Naive thymus-derived CD8-positive, alpha-beta T cell (primary cell): ENCODE measurements at regions not wholly inside any gene's neighbourhood (a gene's known extent, or its start where the extent isn't known, plus 50 kb on each side); places are given as distances from the start of the nearest gene placed in this dataset.
A peak's percentile ranks its signal among the peaks of the same experiment; 100 is the strongest.
"Not testable (repeated sequence)": the region's sequence is repeated elsewhere in the genome, so short reads cannot be mapped to it uniquely, and the experiment has no call there.

Experiments
- ATAC-seq, 2 donors: fragments of 150-1000 bp; cut with Tn5 transposase in 1 of 2; sonication (Bioruptor Pico), chemical (Tn5 transposase) in 1 of 2; 1 replicate in 1 of 2; 2 replicates in 1 of 2; pipeline ENCODE4 v1.10.0; 2021; ENCODE audit warnings: mild to moderate bottlenecking in 2 of 2, moderate library complexity in 2 of 2
- POLR2A ChIA-PET: fragments of 350-600 bp; sonication (Branson Sonifier 250); formaldehyde crosslinking; loops from one replicate; lab custom pipeline; 2021; ENCODE audit warnings: antibody characterized with exemption; lab: Charles Lee
- DNase-seq, 10 donors: peaks; one replicate each; pipeline versions ENCODE4 v3.0.0 to v3.0.0-alpha.2; 2020 to 2022
- H3K27ac Mint-ChIP-seq, 10 donors: one replicate each; pipeline ENCODE4 v1.8.0; 2020 to 2022; ENCODE audit warnings: mild to moderate bottlenecking in 10 of 10, mixed read lengths in 10 of 10, moderate library complexity in 4 of 10, inconsistent platforms in 1 of 10
- H3K27me3 Mint-ChIP-seq, 5 donors: one replicate each; pipeline ENCODE4 v1.8.0; 2021 to 2022; ENCODE audit warnings: mixed read lengths in 5 of 5
- H3K36me3 Mint-ChIP-seq, 3 donors: one replicate each; pipeline ENCODE4 v1.8.0; 2020 to 2022; ENCODE audit warnings: mixed read lengths in 3 of 3, mild to moderate bottlenecking in 2 of 3, inconsistent platforms in 1 of 3
- H3K4me1 Mint-ChIP-seq, 4 donors: one replicate each; pipeline ENCODE4 v1.8.0; 2021 to 2022; ENCODE audit warnings: mixed read lengths in 4 of 4
- H3K4me3 Mint-ChIP-seq, 10 donors: one replicate each; pipeline ENCODE4 v1.8.0; 2020 to 2022; ENCODE audit warnings: mild to moderate bottlenecking in 10 of 10, mixed read lengths in 10 of 10, moderate library complexity in 6 of 10, inconsistent platforms in 1 of 10
- H3K9me3 Mint-ChIP-seq, 9 donors: one replicate each; pipeline ENCODE4 v1.8.0; 2020 to 2022; ENCODE audit warnings: mixed read lengths in 9 of 9, mild to moderate bottlenecking in 3 of 9, inconsistent platforms in 1 of 9, moderate library complexity in 1 of 9

- DNase-seq, H3K4me1 Mint-ChIP-seq, H3K27ac Mint-ChIP-seq, POLR2A ChIA-PET, ATAC-seq, H3K36me3 Mint-ChIP-seq: not testable (repeated sequence)
- Mint-ChIP-seq H3K4me3 (peak overlapping the region in 1 of 10 donors; percentile 5), H3K9me3 (peaks cover 3 to 10% (median 6%) of the 10 kb centered on the region in 9 donors), H3K27me3 (peaks cover 4 to 20% (median 14%) of the 10 kb centered on the region in 5 donors)
Measured at GRCh38 chr18:35897481-35897880, 75.0 kb upstream of the RMP24 start.

- H3K4me1 Mint-ChIP-seq: no peaks in the 10 kb centered on the region
- DNase-seq (no peak), ATAC-seq (no peak)
- POLR2A ChIA-PET: no interaction called here
- H3K27ac Mint-ChIP-seq: no peak overlapping the region
- H3K9me3 Mint-ChIP-seq: peaks cover 0 to 4% (median 0%) of the 10 kb centered on the region in 9 donors
- no peak overlapping the region for H3K4me3 Mint-ChIP-seq
- peaks cover 0 to 11% (median 2%) of the 10 kb centered on the region in 5 donors for H3K27me3 Mint-ChIP-seq
- H3K36me3 Mint-ChIP-seq: no peaks in the 10 kb centered on the region
Measured at GRCh38 chr18:35904389-35905037, 68.0 kb upstream of the RMP24 start.

- POLR2A ChIA-PET: no interaction called here
- Mint-ChIP-seq H3K4me1 (no peaks in the 10 kb centered on the region), H3K9me3 (peaks cover 0 to 4% (median 0%) of the 10 kb centered on the region in 9 donors)
Measured at GRCh38 chr18:35905436-35905835, 67.0 kb upstream of the RMP24 start.

GRCh38 chr18:35906291-35906690, 66.2 kb upstream of the RMP24 start:
- H3K27ac Mint-ChIP-seq, H3K36me3 Mint-ChIP-seq, H3K4me1 Mint-ChIP-seq, DNase-seq, H3K9me3 Mint-ChIP-seq, POLR2A ChIA-PET, H3K4me3 Mint-ChIP-seq, H3K27me3 Mint-ChIP-seq, ATAC-seq: not testable (repeated sequence)

More at GRCh38 chr18:35905436-35905835, 67.0 kb upstream of the RMP24 start:
- no peak for DNase-seq
- Mint-ChIP-seq H3K27ac (no peak overlapping the region), H3K27me3 (peaks cover 0 to 9% (median 2%) of the 10 kb centered on the region in 5 donors), H3K4me3 (no peak overlapping the region), H3K36me3 (no peaks in the 10 kb centered on the region)
- no peak for ATAC-seq

DNA sequence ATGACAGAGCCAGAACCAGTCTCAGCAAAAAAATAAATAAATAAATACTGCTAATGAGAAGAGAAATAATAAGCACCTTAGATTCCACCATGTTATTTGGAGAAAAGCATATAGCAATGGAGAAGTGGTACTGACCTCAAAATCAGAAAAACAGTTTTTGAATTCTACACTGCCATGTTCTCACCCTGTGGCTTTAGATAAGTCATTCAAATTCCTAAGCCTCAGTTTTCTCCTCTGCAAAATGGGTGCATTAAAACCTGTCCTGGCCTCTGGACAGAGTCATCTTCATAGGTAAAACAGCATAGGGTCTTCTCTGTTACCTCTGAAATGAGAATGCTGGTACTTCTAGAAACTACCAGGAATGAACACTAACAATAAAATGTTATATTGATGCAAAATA, 62.2 kb upstream of the RMP24 start:
- H3K4me3 Mint-ChIP-seq: no peak overlapping the region
- POLR2A ChIA-PET: no interaction called here
- H3K36me3 Mint-ChIP-seq: no peaks in the 10 kb centered on the region
- peaks cover 0 to 4% (median 0%) of the 10 kb centered on the region in 4 donors for H3K4me1 Mint-ChIP-seq
- H3K27me3 Mint-ChIP-seq: peaks cover 6 to 27% (median 7%) of the 10 kb centered on the region in 5 donors
- ATAC-seq (no peak), DNase-seq (no peak)
- H3K27ac Mint-ChIP-seq: no peak overlapping the region
- no peaks in the 10 kb centered on the region for H3K9me3 Mint-ChIP-seq

DNA sequence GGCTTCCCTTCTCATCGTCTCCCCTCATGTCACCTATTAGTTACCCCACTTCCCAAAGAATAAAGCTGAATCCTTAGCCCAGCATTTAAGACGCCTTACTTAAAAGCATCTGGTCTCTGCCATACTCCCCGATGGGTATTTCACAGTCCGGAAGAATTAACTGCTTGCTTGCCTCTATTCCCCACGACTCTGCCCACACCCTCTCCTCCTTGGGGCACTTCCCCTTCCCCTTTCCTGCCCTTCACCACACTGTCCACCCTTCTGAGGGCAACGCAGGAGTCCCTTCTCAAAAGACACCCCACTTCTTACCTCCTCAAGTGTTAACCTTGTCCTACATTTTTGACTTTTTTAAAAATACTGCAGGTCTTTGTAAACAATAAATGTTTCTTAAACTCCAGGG, 60.1 kb upstream of the RMP24 start:
- ATAC-seq (no peak), DNase-seq (no peak)
- H3K4me1 Mint-ChIP-seq: peaks cover 0 to 4% (median 0%) of the 10 kb centered on the region in 4 donors
- POLR2A ChIA-PET: no interaction called here
- H3K4me3 Mint-ChIP-seq: no peak overlapping the region
- peaks cover 6 to 27% (median 10%) of the 10 kb centered on the region in 5 donors for H3K27me3 Mint-ChIP-seq
- no peaks in the 10 kb centered on the region for H3K36me3 Mint-ChIP-seq
- H3K27ac Mint-ChIP-seq: peak overlapping the region in 1 of 10 donors; percentile 29
- H3K9me3 Mint-ChIP-seq: no peaks in the 10 kb centered on the region

GRCh38 chr18:35915056-35915455, 57.4 kb upstream of the RMP24 start:
- POLR2A ChIA-PET: no interaction called here
- Mint-ChIP-seq H3K36me3 (no peaks in the 10 kb centered on the region), H3K4me1 (peaks cover 0 to 4% (median 0%) of the 10 kb centered on the region in 4 donors), H3K9me3 (no peaks in the 10 kb centered on the region), H3K27me3 (peaks cover 6 to 18% (median 10%) of the 10 kb centered on the region in 5 donors), H3K4me3 (no peak overlapping the region), H3K27ac (no peak overlapping the region)
- ATAC-seq (no peak), DNase-seq (no peak)

DNA sequence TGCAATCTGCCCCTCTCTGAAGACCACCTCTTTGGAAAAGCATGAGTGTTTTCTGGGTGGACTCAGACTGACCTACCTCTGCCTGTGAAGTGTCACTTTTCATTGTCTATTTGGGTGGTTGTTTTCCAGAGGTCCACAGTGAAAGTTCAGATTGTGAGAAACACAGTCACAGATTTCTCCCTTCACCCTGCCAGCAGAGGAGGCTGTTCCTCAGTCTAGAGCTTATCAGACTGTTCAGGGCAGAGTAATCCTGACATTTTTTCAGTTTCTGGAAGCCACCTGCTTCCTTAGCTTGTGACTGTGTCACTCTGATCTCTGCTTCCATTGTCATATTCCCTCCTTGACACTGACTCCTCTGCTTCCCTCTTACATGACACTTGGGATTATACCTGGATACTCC, 55.4 kb upstream of the RMP24 start:
- Mint-ChIP-seq H3K4me1 (peaks cover 0 to 4% (median 0%) of the 10 kb centered on the region in 4 donors), H3K9me3 (no peaks in the 10 kb centered on the region), H3K27me3 (peaks cover 6 to 18% (median 11%) of the 10 kb centered on the region in 5 donors), H3K27ac (no peak overlapping the region), H3K36me3 (no peaks in the 10 kb centered on the region), H3K4me3 (no peak overlapping the region)
- ATAC-seq (no peak), DNase-seq (no peak)
- POLR2A ChIA-PET: no interaction called here

DNA sequence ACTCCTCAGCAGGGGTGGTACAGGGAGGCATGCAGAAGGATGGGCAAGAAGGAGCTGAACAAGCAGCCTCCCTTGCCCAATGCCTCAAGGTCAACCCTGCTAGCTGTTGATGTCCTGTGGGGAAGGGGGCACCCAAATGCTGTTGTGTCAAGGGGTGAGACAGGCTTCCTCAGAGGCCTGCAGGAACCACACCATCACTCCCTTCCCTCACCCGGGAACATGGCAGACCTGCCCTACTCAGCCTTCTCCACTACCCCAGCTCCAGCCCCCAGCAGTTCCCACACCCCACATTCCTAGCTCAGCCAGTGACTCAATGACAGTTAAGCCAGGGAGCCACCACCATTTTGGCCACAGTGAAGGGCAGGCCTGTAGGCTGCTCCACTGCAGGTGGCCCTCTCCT, 53.9 kb upstream of the RMP24 start:
- H3K9me3 Mint-ChIP-seq: no peaks in the 10 kb centered on the region
- ATAC-seq: no peak
- H3K4me3 Mint-ChIP-seq: no peak overlapping the region
- peaks cover 6 to 16% (median 8%) of the 10 kb centered on the region in 5 donors for H3K27me3 Mint-ChIP-seq
- no peak overlapping the region for H3K27ac Mint-ChIP-seq
- no peak for DNase-seq
- H3K36me3 Mint-ChIP-seq: no peaks in the 10 kb centered on the region
- no peaks in the 10 kb centered on the region for H3K4me1 Mint-ChIP-seq
- POLR2A ChIA-PET: no interaction called here

GRCh38 chr18:35919179-35919578, 53.3 kb upstream of the RMP24 start:
- ATAC-seq (no peak), DNase-seq (no peak)
- Mint-ChIP-seq H3K4me3 (no peak overlapping the region), H3K27ac (no peak overlapping the region), H3K9me3 (no peaks in the 10 kb centered on the region), H3K4me1 (no peaks in the 10 kb centered on the region), H3K27me3 (peaks cover 5 to 14% (median 7%) of the 10 kb centered on the region in 5 donors), H3K36me3 (no peaks in the 10 kb centered on the region)
- POLR2A ChIA-PET: no interaction called here

DNA sequence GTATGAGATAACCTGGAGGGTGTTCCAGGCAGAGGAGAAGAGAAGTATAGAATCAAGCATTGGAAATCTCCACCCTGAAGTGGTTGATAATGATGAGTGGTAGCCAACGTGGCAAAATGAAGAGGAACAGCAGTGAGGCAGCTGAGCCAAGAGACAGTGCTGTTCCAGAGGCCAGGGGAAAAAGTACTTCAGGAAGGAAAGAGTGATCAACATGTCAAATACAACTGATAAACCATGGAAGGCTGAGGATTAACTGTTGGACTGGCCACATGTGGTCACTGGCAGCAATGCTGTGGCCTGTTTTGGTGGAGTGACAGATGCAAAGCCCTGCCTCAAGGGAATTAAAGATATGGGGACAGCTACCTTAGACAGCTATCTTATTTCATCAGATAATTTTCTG, 51.9 kb upstream of the RMP24 start:
- Mint-ChIP-seq H3K27ac (no peak overlapping the region), H3K36me3 (no peaks in the 10 kb centered on the region), H3K4me3 (no peak overlapping the region), H3K27me3 (peaks cover 0 to 11% (median 7%) of the 10 kb centered on the region in 5 donors), H3K9me3 (no peaks in the 10 kb centered on the region), H3K4me1 (no peaks in the 10 kb centered on the region)
- POLR2A ChIA-PET: no interaction called here
- DNase-seq (no peak), ATAC-seq (no peak)
